HG03159 (cell line): ENCODE measurements at regions not wholly inside any gene's neighbourhood (a gene's known extent, or its start where the extent isn't known, plus 50 kb on each side); places are given as distances from the start of the nearest gene placed in this dataset.
A peak's percentile ranks its signal among the peaks of the same experiment; 100 is the strongest.
"Not testable (repeated sequence)": the region's sequence is repeated elsewhere in the genome, so short reads cannot be mapped to it uniquely, and the experiment has no call there.

ENCODE experiments used
- ATAC-seq: cut with Tn5 transposase; IDR thresholded peaks from one replicate; pipeline ENCODE4 v1.9.1; 2021; ENCODE audit warnings: mild to moderate bottlenecking, moderate library complexity; ENCODE audit not compliant: unreplicated experiment

DNA sequence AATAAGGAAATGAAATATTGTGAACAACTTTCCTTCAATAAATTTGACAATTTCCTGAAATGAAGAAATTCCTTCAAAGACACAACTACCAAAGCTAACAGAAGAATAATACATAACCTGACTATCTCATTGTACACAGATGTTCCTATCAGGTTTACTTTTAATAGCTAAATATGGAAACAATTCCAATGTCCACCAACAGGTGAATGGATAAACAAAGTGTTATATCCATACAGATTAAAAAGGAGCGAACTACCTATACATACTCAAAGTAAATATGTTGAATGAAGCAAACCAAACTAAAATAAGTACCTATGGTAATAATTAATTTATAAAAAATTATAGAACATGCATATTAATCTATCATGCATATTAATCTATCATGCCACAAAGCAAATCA lies 554.9 kb downstream of the PPP4R3C start:
- ATAC-seq = no peak

GRCh38 chrX:26889574-26889973 lies 573.6 kb downstream of the PPP4R3C start:
- ATAC-seq = no peak

DNA sequence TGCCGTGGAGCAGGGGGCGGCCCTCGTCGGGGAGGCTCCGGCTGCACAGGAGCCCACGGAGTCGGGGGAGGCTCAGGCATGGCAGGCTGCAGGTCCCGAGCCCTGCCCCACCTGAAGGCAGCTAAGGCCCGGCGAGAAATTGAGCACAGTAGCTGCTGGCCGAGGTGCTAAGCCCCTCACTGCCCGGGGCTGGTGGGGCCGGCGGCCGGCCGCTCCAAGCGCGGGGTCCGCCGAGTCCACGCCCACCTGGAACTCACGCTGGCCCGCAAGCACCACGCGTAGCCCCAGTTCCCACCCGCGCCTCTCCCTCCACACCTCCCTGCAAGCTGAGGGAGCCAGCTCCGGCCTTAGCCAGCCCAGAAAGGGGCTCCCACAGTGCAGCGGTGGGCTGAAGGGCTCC lies 589.4 kb downstream of the PPP4R3C start:
- ATAC-seq = no peak

- no peak for ATAC-seq
Observed at GRCh38 chrX:26871967-26872366, 591.2 kb downstream of the PPP4R3C start.

DNA sequence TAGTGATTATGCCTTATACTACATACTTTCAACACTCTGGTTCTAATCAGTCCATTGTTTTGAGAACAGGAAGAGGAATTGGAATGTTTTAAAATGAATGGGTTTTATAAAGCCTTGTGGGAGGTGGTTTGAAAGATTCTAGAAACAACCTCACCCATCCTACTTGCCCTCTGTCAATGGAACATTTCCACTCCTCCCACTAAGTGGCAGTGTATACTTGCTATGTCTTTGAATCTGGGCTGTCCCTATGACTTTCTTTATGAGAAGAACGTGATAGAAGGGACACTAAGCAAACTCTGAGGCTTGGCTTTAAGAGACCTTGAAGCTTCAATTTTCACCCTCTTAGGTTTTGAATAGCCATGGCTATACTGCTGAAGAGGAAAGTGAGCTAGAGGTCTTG lies 611.2 kb downstream of the PPP4R3C start:
- ATAC-seq = no peak

DNA sequence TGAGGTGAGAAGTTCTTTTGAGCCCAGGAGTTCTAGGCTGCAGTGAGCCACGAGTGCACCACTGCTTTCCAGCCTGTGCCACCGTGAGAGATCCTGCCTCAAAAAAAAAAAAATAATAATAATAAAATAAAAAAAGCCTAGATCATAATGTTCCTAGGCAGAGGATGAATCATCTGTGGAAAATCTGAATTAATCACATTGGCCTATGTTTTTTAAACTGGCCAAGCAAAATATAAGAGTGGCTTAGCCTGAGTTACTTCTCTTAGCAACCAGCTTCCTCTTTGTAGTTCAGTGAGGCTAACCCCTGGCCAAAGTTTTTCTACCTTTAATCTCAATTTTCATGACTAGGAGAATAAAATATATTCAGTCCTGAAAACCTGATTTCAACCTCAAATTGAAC lies 614.6 kb downstream of the PPP4R3C start:
- no peak for ATAC-seq

DNA sequence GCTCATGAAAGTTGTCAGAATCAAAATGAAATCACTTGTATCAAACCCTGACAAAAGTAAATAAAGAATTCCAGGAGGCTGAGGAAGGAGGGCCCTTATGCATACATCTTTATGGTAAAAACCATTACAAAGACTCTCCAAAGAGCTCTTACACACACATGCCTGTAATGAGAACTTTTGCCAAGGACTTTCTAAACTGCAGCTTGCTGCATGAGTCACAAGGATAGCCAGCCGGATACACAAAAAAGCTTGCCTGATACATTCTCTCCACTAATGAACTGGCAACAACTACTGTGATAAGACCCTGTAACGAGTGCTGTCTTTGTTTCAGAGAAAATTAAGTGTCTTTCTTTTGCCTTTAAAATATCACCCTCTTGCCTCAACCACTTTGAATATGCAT lies 618.1 kb downstream of the PPP4R3C start:
- ATAC-seq = no peak

DNA sequence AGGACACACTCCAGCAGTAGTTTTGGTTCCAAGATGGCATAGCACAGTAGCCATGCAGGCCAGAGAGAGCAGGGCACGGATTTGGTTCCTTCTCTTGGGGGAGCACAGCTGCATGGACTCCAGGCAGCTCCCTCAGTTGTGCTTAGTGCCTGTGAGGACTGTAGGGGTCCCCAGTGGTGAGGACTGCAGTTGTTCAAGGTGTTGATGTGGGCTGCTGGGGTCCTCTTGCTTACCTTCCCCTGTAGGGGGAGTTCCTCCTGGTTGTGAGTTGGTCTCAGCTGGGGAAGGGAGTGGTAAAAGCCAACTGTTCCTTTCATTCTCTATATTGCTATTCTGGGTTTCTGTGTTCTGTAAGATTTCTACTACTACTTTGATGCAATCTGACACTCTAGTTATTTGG lies 606.5 kb downstream of the MAGEB5 start:
- no peak for ATAC-seq

GRCh38 chrX:26789751-26790150 lies 573.8 kb downstream of the MAGEB5 start:
- no peak for ATAC-seq

- no peak for ATAC-seq
Observed at GRCh38 chrX:26788402-26788998, 572.5 kb downstream of the MAGEB5 start.

GRCh38 chrX:26783512-26784225 lies 567.7 kb downstream of the MAGEB5 start:
- peak; percentile 89 for ATAC-seq

DNA sequence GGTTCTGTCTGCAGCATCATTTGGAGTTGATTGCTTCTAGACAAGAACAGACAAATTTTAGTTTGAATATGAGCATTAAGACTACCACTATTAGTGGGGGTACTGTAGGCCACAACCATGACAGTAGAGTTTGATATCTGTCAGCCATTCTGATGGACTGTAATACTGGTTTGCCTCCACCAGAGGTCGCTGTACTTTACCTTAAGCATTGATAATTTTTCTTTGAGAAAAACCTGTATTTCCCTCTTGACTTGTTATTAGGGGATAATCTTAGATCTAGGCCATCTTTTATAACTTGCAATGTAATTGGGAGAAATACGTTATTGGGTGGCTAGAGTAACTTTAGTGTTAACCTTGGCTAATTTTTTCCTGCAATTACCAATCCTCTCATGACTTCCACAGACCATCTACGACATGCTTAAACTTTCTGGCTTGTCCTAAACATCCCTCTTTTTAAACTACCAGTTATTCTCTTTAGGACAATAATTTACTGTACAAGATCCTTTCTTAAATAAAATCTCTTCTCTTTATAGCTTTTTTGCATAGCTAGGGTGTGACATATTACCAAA lies 562.4 kb downstream of the MAGEB5 start:
- no peak for ATAC-seq

GRCh38 chrX:26762253-26762652 lies 546.3 kb downstream of the MAGEB5 start:
- ATAC-seq = no peak

DNA sequence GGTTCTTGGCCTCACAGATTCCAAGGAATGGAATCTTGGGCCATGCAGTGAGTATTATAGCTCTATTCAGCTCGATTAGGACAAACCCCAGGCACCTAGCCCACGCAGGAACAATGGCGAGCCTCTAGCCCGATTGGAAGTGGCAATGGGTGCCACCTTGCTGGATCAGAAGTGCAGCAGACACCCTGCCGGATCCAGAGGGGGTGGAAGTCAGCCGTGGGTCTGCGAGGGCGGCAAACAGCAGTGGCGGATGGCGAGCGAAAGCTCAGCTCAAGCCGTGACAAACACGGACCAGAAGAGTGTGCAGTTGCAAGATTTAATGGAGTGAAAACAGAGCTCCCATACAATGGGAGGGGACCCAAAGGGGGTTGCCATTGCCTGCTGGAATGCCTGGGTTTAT lies 539.8 kb downstream of the MAGEB5 start:
- not testable (repeated sequence) for ATAC-seq

GRCh38 chrX:26747877-26748276 lies 531.9 kb downstream of the MAGEB5 start:
- ATAC-seq = no peak

GRCh38 chrX:26722666-26723428 lies 506.9 kb downstream of the MAGEB5 start:
- ATAC-seq = no peak

DNA sequence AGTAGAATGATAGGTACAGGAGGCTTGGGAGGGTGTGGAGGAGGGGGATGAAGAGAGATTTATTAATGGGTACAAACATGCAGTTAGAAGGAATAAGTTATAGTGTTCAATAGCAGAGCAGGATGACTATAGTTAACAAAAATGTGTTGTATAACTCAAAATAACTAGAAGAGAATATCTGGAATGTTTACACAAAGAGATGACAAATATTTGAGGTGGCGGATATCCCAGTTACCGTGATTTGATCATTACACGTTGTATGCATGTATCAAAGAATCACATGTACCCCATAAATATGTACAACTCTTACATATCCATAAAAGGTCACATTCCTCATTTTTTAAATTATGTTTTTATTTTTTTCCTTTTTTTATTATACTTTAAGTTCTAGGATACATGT lies 456.6 kb downstream of the MAGEB5 start:
- no peak for ATAC-seq

DNA sequence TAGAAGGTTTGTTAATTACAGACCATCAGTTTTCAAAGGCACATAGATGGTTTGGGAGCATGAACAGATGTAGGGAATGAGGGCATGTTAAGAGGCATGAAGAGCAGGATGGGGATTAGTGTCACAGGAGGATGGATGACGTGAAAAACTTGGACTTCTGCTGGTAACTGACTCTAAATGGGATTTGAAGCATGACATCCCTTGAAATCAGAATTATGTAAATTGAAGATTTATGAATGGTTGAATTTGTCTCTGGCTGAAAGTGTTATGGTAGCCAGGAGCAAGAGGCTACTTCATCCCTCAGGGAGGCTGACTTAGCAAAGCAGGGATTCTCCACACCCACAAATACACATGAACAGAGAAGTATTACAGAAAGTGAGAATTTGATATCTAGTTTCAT lies 454.6 kb downstream of the MAGEB5 start:
- no peak for ATAC-seq

DNA sequence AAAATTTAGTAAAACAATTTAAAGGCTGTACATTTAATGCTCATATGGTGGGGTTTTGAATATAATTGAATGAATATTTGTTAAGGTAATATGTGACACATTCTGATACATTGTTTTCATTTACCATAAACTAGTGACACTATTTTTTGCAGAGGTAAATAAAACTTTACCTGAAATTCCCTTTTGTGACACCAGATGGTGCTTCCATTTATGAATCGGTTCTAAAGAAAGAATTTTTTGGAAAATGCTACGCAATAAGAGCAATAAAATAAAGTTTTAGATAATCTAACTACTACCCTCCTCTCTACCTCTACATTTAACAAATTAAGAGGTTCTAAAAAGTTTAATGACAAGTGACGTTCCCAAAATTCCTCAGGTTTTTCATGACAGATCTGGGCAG lies 448.9 kb downstream of the MAGEB5 start:
- no peak for ATAC-seq

- ATAC-seq = no peak
Observed at GRCh38 chrX:26653050-26653449, 437.1 kb downstream of the MAGEB5 start.

DNA sequence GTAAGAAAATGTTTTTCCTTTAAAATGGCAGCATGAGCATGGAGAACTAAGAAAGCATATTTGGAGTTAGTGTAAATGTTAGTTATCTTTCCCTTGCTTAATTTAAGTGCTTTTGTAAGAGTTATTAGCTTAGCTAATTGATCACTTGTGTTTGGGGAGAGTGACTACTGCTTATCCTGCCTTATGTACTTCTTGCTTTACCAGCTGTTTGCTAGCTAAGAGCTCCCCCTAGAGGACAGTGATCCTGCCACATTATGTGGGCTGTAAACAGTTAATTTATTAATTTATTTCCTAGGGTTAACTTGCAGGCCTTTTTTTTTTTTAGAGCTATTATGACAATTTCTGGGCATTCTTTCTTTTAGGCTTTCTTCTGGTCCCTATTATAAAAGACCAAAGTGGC lies 435.8 kb downstream of the MAGEB5 start:
- ATAC-seq = no peak

DNA sequence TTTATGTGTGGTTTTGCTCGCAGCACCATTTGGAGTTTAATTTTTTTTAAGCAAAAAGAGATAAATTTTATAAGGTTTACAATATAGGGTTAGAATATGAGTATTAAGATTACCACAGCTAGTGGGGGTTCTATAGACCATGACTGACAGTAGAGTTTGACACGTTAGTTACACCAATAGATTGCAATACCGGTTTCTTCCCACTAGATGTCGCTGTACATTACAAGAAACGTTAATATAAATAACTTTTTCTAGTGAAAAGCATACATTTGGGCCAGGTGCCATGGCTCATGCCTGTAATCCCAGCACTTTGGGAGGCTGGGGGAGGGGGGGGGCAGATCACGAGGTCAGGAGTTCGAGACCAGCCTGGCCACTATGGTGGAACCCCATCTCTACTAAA lies 433.6 kb downstream of the MAGEB5 start:
- peak; percentile 58 for ATAC-seq
